ENCODE measurements at regions not wholly inside any gene's neighbourhood (a gene's known extent, or its start where the extent isn't known, plus 50 kb on each side); places are given as distances from the start of the nearest gene placed in this dataset.
"Not testable (repeated sequence)": the region's sequence is repeated elsewhere in the genome, so short reads cannot be mapped to it uniquely, and the experiment has no call there.

DNA sequence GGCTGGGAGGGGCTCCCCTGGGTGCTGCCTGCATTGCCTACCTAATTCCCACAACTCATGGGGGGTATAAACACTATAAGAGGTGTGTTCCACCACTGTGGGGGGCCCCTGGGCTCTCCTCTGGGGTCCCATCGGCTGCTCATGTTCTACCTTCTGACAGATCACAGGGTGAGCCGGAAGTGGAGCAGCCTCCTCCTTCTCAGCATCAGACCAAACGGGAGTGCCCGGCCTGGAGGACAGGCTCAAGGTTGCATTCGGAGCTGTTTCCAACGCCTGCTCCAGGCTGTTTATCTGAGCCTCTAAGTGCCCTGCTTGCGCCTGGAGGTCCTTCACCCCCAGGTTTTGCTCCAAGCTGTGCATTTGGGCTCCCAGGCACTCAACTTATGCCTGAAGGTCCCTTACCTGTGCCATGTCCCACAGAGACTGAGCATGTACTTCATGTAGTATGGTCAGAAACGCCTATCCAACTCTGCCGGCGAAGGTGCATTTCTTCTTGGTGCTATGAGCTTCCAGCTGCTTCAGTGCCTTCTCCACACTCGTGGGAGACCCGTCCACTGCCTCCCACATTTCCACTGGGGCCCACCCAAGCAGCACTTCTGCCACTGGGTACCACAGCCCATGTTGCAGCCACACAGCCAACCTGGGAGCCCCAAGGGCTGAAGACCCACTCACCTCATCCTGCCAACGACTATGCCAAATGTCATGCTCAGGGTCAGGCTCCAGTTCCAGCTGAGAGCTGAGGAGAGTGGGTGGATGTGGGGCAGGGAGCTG lies 232.1 kb downstream of the IGSF11 start:
- DNase-seq (ENCODE audit: extremely low spot score, insufficient read length, low read depth) = no peak
- FAIRE-seq = no peak

DNA sequence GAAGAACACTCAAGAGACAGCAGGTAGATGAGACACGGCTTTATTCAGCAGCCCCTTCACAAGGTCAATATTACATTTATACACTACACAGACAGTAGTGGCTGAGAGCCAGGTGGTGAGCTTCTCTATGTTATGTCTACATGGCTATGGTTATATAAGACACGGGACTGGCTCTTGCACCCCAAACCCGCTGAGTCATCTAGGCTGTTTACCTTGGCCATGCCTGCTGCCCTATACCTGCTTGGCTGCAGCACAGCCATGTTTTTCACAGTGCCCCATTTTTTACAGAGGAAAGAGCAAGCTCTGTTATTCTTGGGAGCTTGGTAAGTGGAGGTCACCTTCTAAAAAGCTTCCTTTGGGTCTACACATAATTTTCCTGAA lies 231.6 kb downstream of the IGSF11 start:
- FAIRE-seq (no peak), DNase-seq (ENCODE audit: extremely low spot score, insufficient read length, low read depth) (no peak)

DNA sequence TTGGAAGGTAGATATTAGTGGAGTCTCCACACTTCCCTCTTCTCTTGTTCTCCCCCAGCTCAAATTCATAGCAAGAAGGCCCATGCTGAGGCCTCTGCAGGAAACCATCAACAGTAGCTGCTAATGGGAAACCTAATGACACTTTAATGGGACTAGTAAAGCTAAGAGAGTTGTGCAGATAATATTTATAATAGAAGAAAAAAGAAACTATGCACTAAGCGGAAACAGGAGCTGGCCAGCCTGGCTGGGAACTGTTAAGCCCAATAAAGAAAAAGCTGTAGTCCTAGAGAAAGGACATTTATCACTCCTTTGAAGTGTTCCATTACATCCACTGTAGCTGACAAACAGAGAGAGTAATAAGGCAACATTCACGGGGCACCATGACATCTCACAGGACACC lies 229.6 kb downstream of the IGSF11 start:
- no peak for FAIRE-seq
- no peak for DNase-seq (ENCODE audit: extremely low spot score, insufficient read length, low read depth)

DNA sequence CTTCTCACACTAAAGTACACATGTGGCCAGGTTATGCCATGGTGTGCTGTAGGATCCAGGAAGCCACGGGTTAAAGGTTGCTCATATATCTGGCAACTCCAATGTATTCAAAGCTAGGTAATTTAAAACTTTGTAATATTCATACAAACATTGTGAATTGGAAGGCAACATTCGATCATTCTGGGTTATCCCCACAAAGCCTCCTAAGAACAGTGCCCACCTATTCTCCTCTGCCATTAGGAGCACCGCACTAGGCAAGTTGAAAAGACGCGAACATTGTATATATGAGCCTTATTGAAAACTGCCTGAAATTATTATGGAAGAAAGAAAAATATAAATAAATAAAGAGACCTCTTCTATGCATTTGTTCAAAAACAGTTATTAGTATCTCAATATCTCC lies 228.2 kb downstream of the IGSF11 start:
- no peak for DNase-seq (ENCODE audit: extremely low spot score, insufficient read length, low read depth)
- FAIRE-seq = no peak

DNA sequence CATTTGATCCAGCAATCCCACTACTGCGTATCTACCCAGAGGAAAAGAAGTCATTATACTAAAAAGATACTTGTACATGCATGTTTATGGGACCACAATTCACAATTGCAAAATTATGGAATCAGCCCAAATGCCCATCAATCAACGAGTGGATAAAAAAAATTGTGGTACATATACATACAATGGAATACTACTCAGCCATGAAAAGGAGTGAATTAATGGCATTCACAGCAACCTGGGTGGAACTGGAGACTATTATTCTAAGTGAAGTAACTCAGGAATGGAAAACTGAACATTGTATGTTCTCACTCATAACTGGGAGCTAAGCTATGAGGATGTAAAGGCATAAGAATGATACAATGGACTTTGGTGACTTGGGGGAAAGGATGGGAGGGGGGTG lies 227.3 kb downstream of the IGSF11 start:
- not testable (repeated sequence) for FAIRE-seq; DNase-seq (ENCODE audit: extremely low spot score, insufficient read length, low read depth)

DNA sequence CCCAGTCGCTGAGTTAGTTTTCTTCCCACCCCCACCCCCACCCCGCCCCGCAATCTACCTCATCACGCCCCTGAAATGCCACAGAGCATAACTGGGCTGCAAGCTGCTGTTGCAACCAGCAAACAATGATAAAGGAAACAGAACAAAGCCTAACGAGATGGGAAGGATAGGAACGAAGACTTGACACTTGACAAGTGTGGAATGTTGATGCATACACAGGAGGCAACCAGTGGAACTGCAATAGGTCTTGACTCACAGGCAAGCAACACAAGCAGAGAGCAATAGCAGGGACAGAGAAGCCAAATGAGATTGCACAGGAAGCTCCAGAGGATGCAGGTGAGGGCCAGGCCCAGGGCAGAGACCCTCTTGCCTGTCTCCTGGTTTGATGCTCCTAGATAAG lies 225.9 kb downstream of the IGSF11 start:
- no peak for DNase-seq (ENCODE audit: extremely low spot score, insufficient read length, low read depth)
- no peak for FAIRE-seq

DNA sequence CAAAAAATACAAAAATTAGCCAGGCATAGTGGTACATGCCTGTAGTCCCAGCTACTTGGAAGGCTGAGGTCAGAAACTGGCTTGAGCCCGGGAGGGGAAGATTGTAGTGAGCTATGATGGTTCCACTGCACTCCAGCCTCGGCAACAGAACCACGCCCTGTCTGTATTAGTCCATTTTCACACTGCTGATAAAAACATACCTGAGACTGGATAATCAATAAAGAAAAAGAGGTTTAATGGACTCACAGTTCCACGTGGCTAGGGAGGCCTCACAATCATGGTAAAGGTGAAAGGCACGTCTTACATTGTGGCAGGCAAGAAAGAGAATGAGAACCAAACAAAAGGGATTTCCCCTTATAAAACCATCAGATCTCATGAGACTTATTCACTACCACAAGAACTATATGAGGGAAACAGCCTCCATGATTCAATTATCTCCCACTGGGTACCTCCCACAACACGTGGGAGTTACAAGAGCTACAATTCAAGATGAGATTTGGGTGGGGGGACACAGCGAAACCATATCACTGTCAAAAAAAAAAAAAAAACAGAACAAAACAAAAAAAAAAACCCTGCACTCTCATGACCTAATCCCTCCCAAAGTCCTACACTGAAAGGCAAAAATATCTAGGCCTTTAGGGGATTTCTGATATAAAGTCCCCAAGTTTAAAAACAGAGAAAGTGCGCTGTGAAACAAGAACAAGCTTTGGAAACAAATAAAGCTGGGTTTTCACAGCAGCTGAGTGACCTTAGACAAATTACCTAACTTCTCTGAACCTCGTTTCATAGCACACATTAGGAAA lies 224.7 kb downstream of the IGSF11 start:
- DNase-seq (ENCODE audit: extremely low spot score, insufficient read length, low read depth) (no peak), FAIRE-seq (peak; percentile 79)

DNA sequence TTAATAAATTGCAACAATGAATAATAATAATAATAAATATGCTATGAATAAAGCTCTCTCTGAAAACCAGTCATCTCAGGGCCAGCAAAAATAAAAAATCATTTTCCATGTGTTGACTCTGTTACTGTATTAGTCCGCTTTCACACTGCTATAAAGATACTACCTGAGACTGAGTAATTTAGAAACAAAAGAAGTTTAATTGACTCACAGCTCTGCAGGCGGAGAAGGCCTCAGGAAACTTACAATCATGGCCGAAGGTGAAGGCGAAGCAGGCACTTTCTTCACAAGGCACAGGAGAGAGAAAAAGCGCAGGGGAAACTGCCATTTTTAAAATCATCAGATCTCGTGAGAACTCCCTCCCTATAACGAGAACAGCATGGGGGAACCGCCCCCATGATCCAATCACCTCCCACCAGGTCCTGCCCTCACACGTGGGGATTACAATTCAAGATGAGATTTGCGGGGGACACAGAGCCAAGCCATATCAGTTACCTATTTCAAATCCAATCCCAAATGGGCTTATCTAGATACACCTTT lies 224.1 kb downstream of the IGSF11 start:
- DNase-seq (ENCODE audit: extremely low spot score, insufficient read length, low read depth) = no peak
- peak; percentile 70 for FAIRE-seq

DNA sequence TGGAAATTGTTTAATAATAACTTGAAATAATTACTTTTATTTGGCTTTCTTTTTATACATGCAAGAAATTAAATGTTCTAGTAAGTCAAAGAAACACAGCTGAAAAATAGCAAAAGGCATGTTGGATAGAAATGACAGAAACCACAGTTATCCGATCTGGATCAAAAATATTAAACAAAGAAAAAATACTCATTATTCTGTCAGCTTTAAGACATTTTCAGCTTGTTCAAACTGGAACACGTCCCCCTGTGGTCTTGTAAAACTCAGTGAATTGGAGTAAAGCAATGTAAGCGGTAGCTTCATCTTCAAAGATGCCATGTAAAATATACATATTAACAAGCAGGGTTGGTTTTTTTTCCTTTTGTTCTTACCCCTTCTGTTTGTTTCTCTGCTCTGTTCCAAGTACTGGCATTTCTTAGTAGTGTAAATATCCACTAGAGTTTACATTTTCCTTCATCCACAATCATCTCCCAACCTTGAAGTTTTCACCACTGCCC lies 223.4 kb downstream of the IGSF11 start:
- FAIRE-seq (no peak), DNase-seq (ENCODE audit: extremely low spot score, insufficient read length, low read depth) (no peak)

DNA sequence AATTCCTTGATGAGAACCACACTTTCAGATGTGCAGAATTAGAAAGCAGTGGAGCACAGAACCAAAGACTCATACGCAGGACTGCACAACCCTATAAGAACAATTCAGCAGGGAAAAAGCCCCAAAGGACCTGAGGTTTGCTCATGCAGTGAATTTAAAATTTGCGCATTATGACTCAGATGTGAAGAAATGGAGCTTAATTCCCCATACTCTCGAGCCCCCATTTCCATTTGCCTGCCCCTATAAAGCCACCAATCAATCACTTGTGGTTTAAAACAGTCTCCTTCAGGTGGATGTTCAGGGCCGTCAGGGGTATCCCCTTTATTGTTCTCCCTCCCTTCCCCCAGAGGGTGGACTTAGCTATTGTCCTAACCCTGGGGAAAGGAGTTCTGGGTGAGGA lies 221.2 kb downstream of the IGSF11 start:
- no peak for DNase-seq (ENCODE audit: extremely low spot score, insufficient read length, low read depth)
- no peak for FAIRE-seq

DNA sequence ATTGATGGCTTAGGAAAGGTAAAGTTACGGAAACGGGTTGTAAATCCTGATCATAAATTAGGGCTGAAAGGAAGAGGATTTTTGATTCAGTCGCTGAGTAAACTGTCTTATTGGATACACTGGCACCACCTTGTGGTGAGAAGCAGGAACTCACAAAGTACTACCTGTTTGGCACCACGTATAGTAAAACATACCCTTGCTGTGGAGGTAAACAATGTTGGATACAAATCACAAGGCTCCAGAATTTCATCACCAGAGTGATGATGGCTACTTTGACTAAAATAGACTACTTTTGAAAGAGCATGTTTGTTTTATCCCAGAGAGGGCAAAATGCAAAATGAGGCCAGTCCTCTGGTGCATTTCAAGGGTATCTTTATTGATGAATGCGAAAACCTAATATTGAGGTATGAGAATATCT lies 216.9 kb downstream of the IGSF11 start:
- FAIRE-seq (peak; percentile 86), DNase-seq (ENCODE audit: extremely low spot score, insufficient read length, low read depth) (peak; percentile 22)

DNA sequence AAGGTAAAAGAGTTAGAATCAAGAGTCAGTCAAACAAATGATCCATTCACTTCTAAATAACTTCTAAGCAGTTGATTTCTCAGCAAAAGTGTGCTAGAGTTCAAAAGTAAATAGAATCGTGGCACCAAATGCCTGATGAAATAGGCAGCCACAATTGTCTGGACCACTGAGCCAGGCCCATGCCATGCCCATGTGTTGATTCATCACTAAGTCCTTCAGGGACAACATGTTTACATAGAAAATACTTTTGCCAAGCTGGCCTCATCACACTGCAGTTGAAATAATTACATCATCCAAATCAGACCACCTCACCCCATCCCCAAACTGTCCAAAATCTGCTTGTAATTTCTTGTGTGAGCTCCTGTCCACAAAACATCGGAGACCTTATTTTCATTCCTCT lies 216.3 kb downstream of the IGSF11 start:
- DNase-seq (ENCODE audit: extremely low spot score, insufficient read length, low read depth) (no peak), FAIRE-seq (no peak)

DNA sequence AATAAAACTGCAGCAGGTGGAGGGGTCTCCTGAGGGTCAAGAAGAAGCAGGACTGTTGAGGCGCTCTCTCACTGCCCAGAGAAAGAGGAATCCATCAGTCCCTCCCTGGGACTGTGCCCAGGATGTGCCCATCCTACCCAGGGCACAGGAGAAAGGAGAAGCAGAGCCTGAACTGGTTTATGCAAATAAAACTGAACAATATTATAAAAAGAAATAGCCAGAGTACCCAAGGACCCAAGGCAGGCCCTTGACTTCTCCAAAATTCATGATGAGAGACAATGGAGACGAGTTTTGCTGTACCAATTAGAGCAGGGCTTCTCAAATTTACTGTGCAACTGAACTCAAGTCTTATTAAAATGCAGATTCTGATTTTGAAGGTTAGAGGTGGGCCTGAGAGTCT lies 211.0 kb downstream of the IGSF11 start:
- no peak for FAIRE-seq
- no peak for DNase-seq (ENCODE audit: extremely low spot score, insufficient read length, low read depth)

DNA sequence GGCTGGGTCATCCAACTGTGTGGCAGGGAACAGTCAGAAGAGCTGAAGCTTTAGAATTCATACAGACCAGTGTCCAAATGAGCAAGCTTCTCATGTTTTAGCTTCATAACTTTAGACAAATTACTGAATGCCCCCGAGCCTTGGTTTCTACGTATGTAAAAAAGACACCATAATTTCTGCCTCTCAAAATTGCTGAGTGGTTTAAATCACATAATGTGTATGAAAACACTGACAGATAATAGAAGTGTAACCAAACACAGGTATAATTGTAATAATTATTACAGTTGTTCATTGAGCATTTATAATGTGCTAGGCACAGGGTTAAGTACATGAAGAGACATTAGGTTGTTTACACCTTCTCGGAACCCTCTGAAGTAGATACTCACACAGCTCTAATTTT lies 207.2 kb downstream of the IGSF11 start:
- DNase-seq (ENCODE audit: extremely low spot score, insufficient read length, low read depth) (no peak), FAIRE-seq (no peak)

DNA sequence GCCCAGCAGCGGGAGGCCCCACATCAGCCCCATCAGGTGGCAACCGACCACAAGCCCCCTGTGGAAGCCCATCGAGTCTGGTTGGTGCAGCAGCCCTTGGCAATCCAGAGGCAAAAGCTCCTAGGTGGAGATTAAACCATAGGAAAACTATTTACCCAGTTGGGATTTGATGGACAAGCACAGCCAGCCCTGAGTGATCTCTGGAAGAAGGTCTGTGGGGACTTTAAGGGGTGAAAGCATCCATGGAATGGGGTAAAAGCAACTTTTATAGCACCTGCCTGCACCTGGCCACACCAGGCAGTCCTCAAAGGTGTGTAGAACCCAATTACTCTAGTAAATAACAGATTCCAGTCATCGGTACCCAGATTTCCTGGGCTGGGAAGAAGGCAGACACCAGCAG lies 206.3 kb downstream of the IGSF11 start:
- DNase-seq (ENCODE audit: extremely low spot score, insufficient read length, low read depth) (no peak), FAIRE-seq (no peak)

DNA sequence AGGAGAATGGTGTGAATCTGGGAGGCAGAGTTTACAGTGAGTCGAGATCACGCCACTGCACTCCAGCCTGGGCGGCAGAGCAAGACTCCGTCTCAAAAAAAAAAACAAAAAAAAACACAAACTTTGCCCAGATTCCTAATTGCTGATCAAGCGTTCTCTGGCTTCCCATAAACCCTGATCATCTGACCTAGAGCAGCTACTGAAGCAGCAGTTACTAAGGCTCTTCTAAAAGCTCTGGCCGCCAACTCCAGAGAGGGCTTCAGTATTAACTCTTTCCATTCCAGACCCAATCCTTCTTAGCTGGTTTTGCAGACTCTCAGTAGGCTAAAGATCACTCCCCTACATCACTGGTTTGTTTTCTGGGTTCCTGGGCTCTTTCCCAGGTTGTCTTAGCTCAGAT lies 201.6 kb downstream of the IGSF11 start:
- FAIRE-seq (no peak), DNase-seq (ENCODE audit: extremely low spot score, insufficient read length, low read depth) (no peak)

DNA sequence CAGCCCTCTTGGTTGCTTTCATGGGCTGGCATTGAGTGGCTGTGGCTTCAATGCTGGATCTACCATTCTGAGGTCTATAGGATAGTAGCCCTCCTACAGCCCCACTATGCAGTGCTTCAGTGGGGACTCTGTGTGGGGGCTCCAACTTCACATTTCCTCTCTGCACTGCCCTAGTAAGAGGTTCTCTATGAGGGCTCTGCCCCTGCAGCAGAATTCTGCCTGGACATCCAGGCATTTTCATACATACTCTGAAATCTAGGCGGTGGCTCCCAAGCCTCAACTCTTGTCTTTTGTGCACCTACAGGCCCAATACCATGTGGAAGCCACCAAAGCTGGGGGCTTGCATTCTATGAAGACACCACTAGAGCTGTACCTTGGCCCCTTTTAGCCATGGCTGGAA lies 195.8 kb downstream of the IGSF11 start:
- no peak for FAIRE-seq
- no peak for DNase-seq (ENCODE audit: extremely low spot score, insufficient read length, low read depth)

DNA sequence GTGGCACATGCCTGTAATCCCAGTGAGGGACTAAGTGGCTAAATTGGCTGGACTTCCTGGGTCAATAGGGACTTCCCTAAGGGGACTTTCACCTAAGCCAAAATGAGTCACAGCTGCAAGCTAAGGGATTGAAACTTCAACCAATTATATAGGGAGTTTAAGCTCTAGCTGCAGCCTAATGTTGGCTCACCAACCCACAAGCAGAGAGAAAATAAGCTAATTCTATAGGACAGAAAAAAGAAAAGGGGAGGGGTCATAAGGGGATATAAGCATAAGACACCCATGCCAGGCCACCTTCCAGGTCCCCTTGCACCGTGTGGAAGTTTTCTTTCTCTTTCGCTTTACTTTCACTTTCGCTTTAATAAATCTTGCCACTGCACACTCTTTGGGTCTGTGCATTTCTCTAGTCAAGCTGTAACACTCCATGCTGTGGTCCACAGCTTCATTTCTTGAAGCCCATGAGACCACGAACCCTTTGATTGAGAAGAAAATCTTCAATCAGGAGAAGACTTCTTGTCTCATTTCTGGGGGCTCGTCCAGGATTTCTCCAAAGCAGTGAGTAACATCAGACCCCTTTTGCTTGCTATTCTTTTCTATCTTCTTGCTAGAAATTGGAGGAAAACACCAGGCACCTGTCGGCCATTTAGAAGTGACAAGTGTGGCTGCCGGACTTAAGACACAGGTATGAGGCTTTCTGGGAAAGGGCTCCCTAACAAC lies 192.3 kb downstream of the IGSF11 start:
- DNase-seq (ENCODE audit: extremely low spot score, insufficient read length, low read depth) (no peak), FAIRE-seq (no peak)

DNA sequence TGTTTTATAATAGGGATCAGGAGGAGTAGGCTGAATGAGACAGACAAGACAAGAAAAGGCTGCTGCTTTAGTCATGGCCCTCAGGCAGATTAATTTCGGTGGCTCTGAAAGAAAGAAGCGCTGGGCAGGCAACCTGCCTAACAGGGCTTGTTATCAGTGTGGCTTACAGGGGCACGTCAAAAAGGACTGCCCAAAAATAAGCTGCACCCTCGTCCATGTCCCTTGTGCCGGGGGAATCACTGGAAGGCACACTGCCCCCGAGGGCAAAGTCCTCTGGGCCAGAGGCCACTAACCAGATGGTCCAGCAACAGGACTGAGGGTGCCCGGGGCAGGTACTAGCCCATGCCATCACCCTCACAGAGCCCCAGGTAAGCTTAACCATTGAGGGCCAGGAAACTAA lies 188.5 kb downstream of the IGSF11 start:
- FAIRE-seq = no peak
- no peak for DNase-seq (ENCODE audit: extremely low spot score, insufficient read length, low read depth)
